HepG2 (cell line): ENCODE measurements at regions not wholly inside any gene's neighbourhood (a gene's known extent, or its start where the extent isn't known, plus 50 kb on each side); places are given as distances from the start of the nearest gene placed in this dataset.

Experiments
- ATAC-seq: fragments of 200-7000 bp; cut with Tn5 transposase; 3 replicates; pipeline ENCODE4 v1.9.1; 2020; ENCODE audit warnings: mild to moderate bottlenecking, moderate library complexity
- BruUV-seq: library from RNA; stranded (reverse); fragments of 400-500 nt; replicated peaks from 2 replicates; lab custom pipeline; 2021; lab: Mats Ljungman, UMichigan
- CTCF ChIA-PET: fragments of 300-600 bp; formaldehyde crosslinking; extraction: SDS; loops from one replicate; lab custom pipeline; 2021; ENCODE audit warnings: low total read pairs, inconsistent platforms, low intra/inter-chr PET ratio; lab: Yijun Ruan, JAX
- POLR2A ChIA-PET: fragments of 350-600 bp; sonication (Branson Sonifier 250); formaldehyde crosslinking; loops from one replicate; lab custom pipeline; 2020; ENCODE audit warnings: antibody characterized with exemption, inconsistent platforms; lab: Yijun Ruan, JAX
- DNase-seq: peaks from one replicate; pipeline ENCODE4 v3.0.0-alpha.2; 2015; ENCODE audit warnings: low spot score
- FAIRE-seq: peaks from 3 replicates; lab custom pipeline; 2011; peaks lifted over from hg19 to GRCh38; lab: Jason Lieb, UNC
- H2AFZ ChIP-seq: one replicate; pipeline ENCODE4 v1.6.1; 2011; ENCODE audit warnings: low read length, inconsistent platforms
- H3K27ac ChIP-seq: fragments of 300-600 bp; 3 replicates; pipeline ENCODE4 v1.8.0; 2011; ENCODE audit warnings: mixed run types, mild to moderate bottlenecking, mixed read lengths, low read length, inconsistent platforms; ENCODE audit not compliant: insufficient read depth; ENCODE audit errors: extremely low read length
- H3K27me3 ChIP-seq, 2 experiments: fragments of 200-600 bp in 1 of 2; 2 replicates in 1 of 2; 3 replicates in 1 of 2; pipeline versions ENCODE4 v1.6.0 to v1.8.0; 2011; ENCODE audit warnings: low read length in 2 of 2, mild to moderate bottlenecking in 2 of 2, moderate library complexity in 2 of 2, inconsistent platforms in 1 of 2; ENCODE audit not compliant: insufficient read depth in 2 of 2, control insufficient read depth in 1 of 2
- H3K36me3 ChIP-seq, 2 experiments: fragments of 200-600 bp in 1 of 2; replicated peaks in 1 of 2; 2 replicates in 1 of 2; 3 replicates in 1 of 2; pipeline versions ENCODE4 v1.5.1 to v1.8.0; 2011; ENCODE audit warnings: low read length in 2 of 2, inconsistent platforms in 1 of 2; ENCODE audit not compliant: insufficient read depth in 2 of 2, control insufficient read depth in 1 of 2
- H3K4me1 ChIP-seq: 2 replicates; pipeline ENCODE4 v1.5.1; 2012; ENCODE audit warnings: low read length, inconsistent platforms; ENCODE audit not compliant: insufficient read depth
- H3K4me2 ChIP-seq: 2 replicates; pipeline ENCODE4 v1.6.0; 2011; ENCODE audit warnings: low read depth, low read length, inconsistent platforms
- H3K4me3 ChIP-seq, 3 experiments: fragments of 200-600 bp in 1 of 3; sonication (generic), shearing (Covaris generic) in 1 of 3; replicated peaks in 1 of 3; 2 replicates each; pipeline ENCODE4 v1.5.1; 2011 to 2016; ENCODE audit warnings: low read length in 3 of 3, inconsistent platforms in 2 of 3, low read depth in 2 of 3, mild to moderate bottlenecking in 2 of 3, control low read depth in 1 of 3, mixed read lengths in 1 of 3; ENCODE audit not compliant: insufficient read depth in 1 of 3
- H3K79me2 ChIP-seq: one replicate; pipeline ENCODE4 v1.6.1; 2011; ENCODE audit warnings: low read length, inconsistent platforms; ENCODE audit not compliant: insufficient read depth
- H3K9ac ChIP-seq: 2 replicates; pipeline ENCODE4 v1.6.0; 2011; ENCODE audit warnings: mild to moderate bottlenecking, low read depth, low read length, inconsistent platforms; ENCODE audit not compliant: insufficient read depth
- H3K9me3 ChIP-seq: 2 replicates; pipeline ENCODE4 v1.5.1; 2012; ENCODE audit warnings: mild to moderate bottlenecking, low read length
- H4K20me1 ChIP-seq: 2 replicates; pipeline ENCODE4 v1.6.0; 2011; ENCODE audit warnings: inconsistent platforms, mild to moderate bottlenecking, low read length, moderate library complexity; ENCODE audit not compliant: insufficient read depth
- CERS6 ChIP-seq: sonication (generic); formaldehyde crosslinking; IDR thresholded peaks from 2 replicates; pipeline ENCODE4 v1.5.0; 2020; ENCODE audit warnings: missing genetic modification reagents
- MLXIP ChIP-seq: sonication (generic); formaldehyde crosslinking; IDR thresholded peaks from 2 replicates; pipeline ENCODE4 v1.9.0; 2021; ENCODE audit warnings: missing genetic modification reagents, borderline replicate concordance
- NFE2 ChIP-seq: sonication (generic); formaldehyde crosslinking; IDR thresholded peaks from 2 replicates; pipeline ENCODE4 v1.4.0; 2020; ENCODE audit warnings: missing genetic modification reagents
- PAXIP1 ChIP-seq: sonication (generic); formaldehyde crosslinking; conservative IDR thresholded peaks from 2 replicates; pipeline ENCODE4 v1.4.0; 2020; ENCODE audit warnings: mild to moderate bottlenecking, missing genetic modification reagents, moderate library complexity
- POLR2G ChIP-seq: fragments of 200-400 bp; formaldehyde crosslinking; IDR thresholded peaks from 2 replicates; pipeline ENCODE4 v1.6.1; 2018; ENCODE audit warnings: mild to moderate bottlenecking, low read depth, low read length, moderate library complexity
- PRPF4 ChIP-seq: fragments of 200-400 bp; formaldehyde crosslinking; IDR thresholded peaks from 2 replicates; pipeline ENCODE4 v1.6.1; 2016; ENCODE audit warnings: low read length, low read depth; ENCODE audit not compliant: poor library complexity, severe bottlenecking
- SATB2 ChIP-seq: sonication (generic); formaldehyde crosslinking; IDR thresholded peaks from 2 replicates; pipeline ENCODE4 v1.5.0; 2020; ENCODE audit warnings: missing genetic modification reagents
- ZBTB4 ChIP-seq: sonication (generic); formaldehyde crosslinking; IDR thresholded peaks from 2 replicates; pipeline ENCODE4 v1.4.0; 2020; ENCODE audit warnings: missing genetic modification reagents, mild to moderate bottlenecking, borderline replicate concordance
- ZNF598 ChIP-seq: sonication (generic); formaldehyde crosslinking; IDR thresholded peaks from 2 replicates; pipeline ENCODE4 v1.5.1; 2020; ENCODE audit warnings: mild to moderate bottlenecking, missing genetic modification reagents, borderline replicate concordance
- ZNF749 ChIP-seq: sonication (generic); formaldehyde crosslinking; IDR thresholded peaks from 2 replicates; pipeline ENCODE4 v1.8.0; 2022; ENCODE audit warnings: mild to moderate bottlenecking, missing genetic modification reagents, moderate library complexity, borderline replicate concordance
- ZNF775 ChIP-seq: sonication (generic); formaldehyde crosslinking; IDR thresholded peaks from 2 replicates; pipeline ENCODE4 v1.4.0; 2020; ENCODE audit warnings: missing genetic modification reagents, mild to moderate bottlenecking, moderate library complexity, borderline replicate concordance
- ZNF839 ChIP-seq: sonication (generic); formaldehyde crosslinking; IDR thresholded peaks from 2 replicates; pipeline ENCODE4 v1.4.0; 2020; ENCODE audit warnings: missing genetic modification reagents, mild to moderate bottlenecking, borderline replicate concordance
- ZSCAN25 ChIP-seq: sonication (generic); formaldehyde crosslinking; IDR thresholded peaks from 2 replicates; pipeline ENCODE4 v1.8.0; 2022; ENCODE audit warnings: mild to moderate bottlenecking, missing genetic modification reagents
- WGBS: methylation state at CpG from one replicate; pipeline ENCODE4 v1.1.6; 2017; ENCODE audit warnings: low lambda C conversion rate; 5-methylcytosine and 5-hydroxymethylcytosine counted together
- in situ Hi-C: cut with HindIII; loops from 2 replicates; pipeline ENCODE4 v1.10.0; 2017; ENCODE audit warnings: low pct_unique_long_range_greater_than_20kb; ENCODE audit not compliant: extremely low pct_ligation_motif_present
- intact Hi-C: fragments of 100-400 bp; cut with micrococcal nuclease; formaldehyde crosslinking; loops from one replicate; pipeline ENCODE4 v1.10.0; 2022; ENCODE audit not compliant: unreplicated experiment

GRCh38 chr4:110795971-110796370 is 173.1 kb upstream of the PITX2 start:
- WGBS: 0% methylated on average over 1 of the region's 1 CpG
- POLR2A ChIA-PET: no interaction called here
- H3K9me3 ChIP-seq: no peaks in the 10 kb centered on the region
- BruUV-seq: no TSS peak
- DNase-seq: no peak
- TF ChIP-seq ZNF749 (CRISPR knock-in tag) (no peak), NFE2 (no peak), ZNF775 (CRISPR knock-in tag) (no peak), SATB2 (no peak), ZNF598 (CRISPR knock-in tag) (no peak), MLXIP (no peak), CERS6 (CRISPR knock-in tag) (no peak), PRPF4 (no peak), ZNF839 (no peak), PAXIP1 (no peak), ZSCAN25 (no peak), ZBTB4 (no peak), POLR2G (no peak)
- TF ChIP-seq, all 625 proteins: peak for 0
- CTCF ChIA-PET: no interaction called here
- no peak for ATAC-seq
- in situ Hi-C loops (no loop called here), intact Hi-C loops (no loop called here)
- no peak for FAIRE-seq
- Histone ChIP-seq H3K27me3 (no peaks in the 10 kb centered on the region; a peak in 1 of 5 replicates), H3K4me3 (no peak overlapping the region), H3K36me3 (no peaks in the 10 kb centered on the region), H3K4me2 (no peak overlapping the region), H2AFZ (no peak overlapping the region), H3K4me1 (no peaks in the 10 kb centered on the region), H3K27ac (no peak overlapping the region), H3K79me2 (no peaks in the 10 kb centered on the region), H3K9ac (no peak overlapping the region), H4K20me1 (no peaks in the 10 kb centered on the region)
